Stomach (tissue), 4 donors: ENCODE measurements at regions not wholly inside any gene's neighbourhood (a gene's known extent, or its start where the extent isn't known, plus 50 kb on each side); places are given as distances from the start of the nearest gene placed in this dataset.

Source experiments
- CTCF ChIP-seq, 7 experiments: fragments of 450-650 bp in 4 of 7; fragments of 200-600 bp in 3 of 7; sonication (generic) in 3 of 7; IDR thresholded peaks; one replicate each; pipeline ENCODE4 v1.5.1; 2016 to 2019; ENCODE audit warnings: antibody characterized with exemption in 7 of 7, control low read depth in 2 of 7, mild to moderate bottlenecking in 1 of 7
- POLR2A ChIP-seq, 4 donors: fragments of 450-650 bp; IDR thresholded peaks; one replicate each; pipeline ENCODE4 v1.6.1; 2016; ENCODE audit warnings: antibody characterized with exemption in 4 of 4, control low read depth in 2 of 4, mild to moderate bottlenecking in 1 of 4, moderate library complexity in 1 of 4

GRCh38 chr2:126981476-126981875 lies 82.8 kb downstream of the TEX51 start:
- TF ChIP-seq POLR2A (IDR thresholded peaks at IDR 0.05) (no peak), CTCF (IDR thresholded peaks at IDR 0.05) (no peak)
